Endothelial cell of umbilical vein (primary cell): ENCODE measurements at regions not wholly inside any gene's neighbourhood (a gene's known extent, or its start where the extent isn't known, plus 50 kb on each side); places are given as distances from the start of the nearest gene placed in this dataset.

Experiments
- BruUV-seq: library from RNA; stranded (reverse); fragments of 400-500 nt; replicated peaks from 2 replicates; lab custom pipeline; 2021; lab: Mats Ljungman, UMichigan
- CTCF ChIA-PET: fragments of 300-600, 350-600 bp; sonication (Branson Sonifier 250); formaldehyde crosslinking; loops from one replicate; lab custom pipeline; 2021; ENCODE audit warnings: antibody characterized with exemption, inconsistent platforms; lab: Charles Lee
- POLR2A ChIA-PET: fragments of 300-600, 350-600 bp; sonication (Branson Sonifier 250); formaldehyde crosslinking; loops from one replicate; lab custom pipeline; 2021; ENCODE audit warnings: antibody characterized with exemption, inconsistent platforms; lab: Charles Lee
- DNase-seq: peaks from one replicate; pipeline ENCODE4 v3.0.0-alpha.2; 2011; ENCODE audit warnings: low read depth, low spot score
- FAIRE-seq: peaks from 2 replicates; lab custom pipeline; 2011; peaks lifted over from hg19 to GRCh38; lab: Jason Lieb, UNC
- H2AFZ ChIP-seq: 2 replicates; pipeline ENCODE4 v1.6.0; 2012; ENCODE audit warnings: low read depth, low read length, control low read depth, inconsistent platforms
- H3K27ac ChIP-seq: 2 replicates; pipeline ENCODE4 v1.5.1; 2011; ENCODE audit warnings: low read depth, mild to moderate bottlenecking, control low read depth, low read length, moderate library complexity; ENCODE audit not compliant: insufficient read depth
- H3K27me3 ChIP-seq, 2 experiments: 2 replicates each; pipeline versions ENCODE4 v1.6.0 to v1.6.1; 2011; ENCODE audit warnings: low read length in 2 of 2, mixed read lengths in 1 of 2; ENCODE audit not compliant: control insufficient read depth in 2 of 2, insufficient read depth in 2 of 2
- H3K36me3 ChIP-seq, 2 experiments: 2 replicates in 1 of 2; 3 replicates in 1 of 2; pipeline ENCODE4 v1.5.1; 2011; ENCODE audit warnings: low read length in 2 of 2, mild to moderate bottlenecking in 1 of 2, moderate library complexity in 1 of 2; ENCODE audit not compliant: control insufficient read depth in 2 of 2, insufficient read depth in 2 of 2; ENCODE audit errors: extremely low read depth in 1 of 2
- H3K4me1 ChIP-seq: 3 replicates; pipeline ENCODE4 v1.5.1; 2011; ENCODE audit warnings: mild to moderate bottlenecking, low read length; ENCODE audit not compliant: control insufficient read depth, insufficient read depth; ENCODE audit errors: extremely low read depth
- H3K4me2 ChIP-seq: 2 replicates; pipeline ENCODE4 v1.6.1; 2011; ENCODE audit warnings: low read length, control low read depth, mixed read lengths; ENCODE audit not compliant: insufficient read depth
- H3K4me3 ChIP-seq, 3 experiments: fragments of 200-600 bp in 1 of 3; sonication (generic), shearing (Covaris generic) in 1 of 3; replicated peaks in 1 of 3; 2 replicates each; pipeline ENCODE4 v1.5.1; 2011 to 2016; ENCODE audit warnings: control low read depth in 3 of 3, low read length in 3 of 3, mild to moderate bottlenecking in 2 of 3, inconsistent platforms in 1 of 3, low read depth in 1 of 3, moderate library complexity in 1 of 3; ENCODE audit not compliant: insufficient read depth in 1 of 3
- H3K79me2 ChIP-seq: 2 replicates; pipeline ENCODE4 v1.6.0; 2012; ENCODE audit warnings: low read length, inconsistent platforms; ENCODE audit not compliant: control insufficient read depth, insufficient read depth
- H3K9ac ChIP-seq: replicated peaks from 2 replicates; pipeline ENCODE3; 2011; ENCODE audit warnings: low read length, control low read depth; ENCODE audit not compliant: insufficient read depth; ENCODE audit errors: extremely low read depth
- H3K9me1 ChIP-seq: replicated peaks from 3 replicates; pipeline ENCODE4 v1.6.0; 2011; ENCODE audit warnings: mild to moderate bottlenecking, low read length; ENCODE audit not compliant: control insufficient read depth, insufficient read depth; ENCODE audit errors: extremely low read depth
- H3K9me3 ChIP-seq: replicated peaks from 2 replicates; pipeline ENCODE4 v1.5.1; 2012; ENCODE audit warnings: low read length, inconsistent platforms; ENCODE audit not compliant: control insufficient read depth, insufficient read depth
- H4K20me1 ChIP-seq: replicated peaks from 2 replicates; pipeline ENCODE3; 2011; ENCODE audit warnings: mild to moderate bottlenecking, low read length; ENCODE audit not compliant: control insufficient read depth, insufficient read depth; ENCODE audit errors: extremely low read depth
- EZH2 ChIP-seq: IDR thresholded peaks from 2 replicates; pipeline ENCODE4 v1.6.1; 2012; ENCODE audit warnings: borderline replicate concordance, low read depth, mild to moderate bottlenecking, moderate library complexity, low read length, inconsistent platforms; ENCODE audit not compliant: severe bottlenecking
- FOS ChIP-seq: IDR thresholded peaks from 2 replicates; pipeline ENCODE4 v1.6.1; 2011; ENCODE audit warnings: mild to moderate bottlenecking, low read length, moderate library complexity, borderline replicate concordance; ENCODE audit not compliant: insufficient read depth
- GATA2 ChIP-seq: IDR thresholded peaks from 2 replicates; pipeline ENCODE4 v1.7.0; 2011; ENCODE audit warnings: low read depth, mild to moderate bottlenecking, moderate library complexity, mixed read lengths, low read length; ENCODE audit not compliant: insufficient read length, insufficient read depth
- JUN ChIP-seq: IDR thresholded peaks from 2 replicates; pipeline ENCODE4 v1.6.1; 2011; ENCODE audit warnings: borderline replicate concordance, low read depth; ENCODE audit not compliant: insufficient read length, insufficient read depth
- MYC ChIP-seq: IDR thresholded peaks from one replicate; pipeline ENCODE4 v1.6.1; 2011; ENCODE audit warnings: mild to moderate bottlenecking, low read depth, low read length
- POLR2A ChIP-seq: IDR thresholded peaks from 2 replicates; pipeline ENCODE4 v1.6.1; 2012; ENCODE audit warnings: low read depth, mild to moderate bottlenecking, control low read depth, low read length
- POLR2AphosphoS5 ChIP-seq: IDR thresholded peaks from 2 replicates; pipeline ENCODE4 v1.6.1; 2012; ENCODE audit warnings: low read depth, mild to moderate bottlenecking, control low read depth, low read length, moderate library complexity; ENCODE audit not compliant: insufficient read depth
- dilution Hi-C: fragments of 300-500 bp; cut with MboI; formaldehyde crosslinking; loops from one replicate; pipeline ENCODE4 v1.15.0; 2019; ENCODE audit warnings: low sequenced_read_pairs; ENCODE audit not compliant: extremely low pct_ligation_motif_present
- intact Hi-C: fragments of 100-400 bp; cut with micrococcal nuclease; formaldehyde crosslinking; loops from one replicate; pipeline ENCODE4 v1.10.0; 2022
- TF ChIP-seq, protein P1 (sequence below), 2 donors: IDR thresholded peaks; 1 replicate in 1 of 2; 2 replicates in 1 of 2; pipeline ENCODE4 v1.5.1; 2011; ENCODE audit warnings: low read length in 2 of 2, mild to moderate bottlenecking in 2 of 2, moderate library complexity in 2 of 2, control low read depth in 1 of 2, inconsistent platforms in 1 of 2, low read depth in 1 of 2; ENCODE audit not compliant: insufficient read depth in 1 of 2; ENCODE audit errors: extremely low read depth in 1 of 2
- TF ChIP-seq, protein P2 (sequence below): IDR thresholded peaks from 2 replicates; pipeline ENCODE4 v1.6.1; 2011; ENCODE audit not compliant: insufficient read depth, insufficient read length

DNA sequence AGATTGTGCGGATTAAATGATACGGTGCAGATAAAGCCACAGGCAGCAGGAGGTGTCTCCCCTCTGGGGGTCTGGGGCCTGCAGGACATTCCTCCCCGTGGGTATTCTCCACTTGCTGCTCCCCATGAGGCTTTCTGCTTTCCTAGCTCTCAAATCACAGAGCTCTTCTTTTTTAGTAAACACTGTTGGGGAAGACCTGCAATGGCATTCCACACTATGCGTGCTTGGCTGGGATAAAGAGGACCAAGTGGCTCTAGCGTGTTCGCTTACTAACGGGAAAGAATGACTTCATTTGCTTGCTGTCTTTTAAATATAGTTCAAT, 146.5 kb downstream of the DDX1 start:
- Histone ChIP-seq H3K4me2 (no peak overlapping the region), H3K9me3 (no peaks in the 10 kb centered on the region), H3K9me1 (no peaks in the 10 kb centered on the region), H3K9ac (no peak overlapping the region), H3K4me1 (peaks cover 10% of the 10 kb centered on the region), H3K27ac (no peak overlapping the region), H2AFZ (no peak overlapping the region), H4K20me1 (no peaks in the 10 kb centered on the region), H3K4me3 (no peak overlapping the region), H3K27me3 (no peaks in the 10 kb centered on the region), H3K36me3 (no peaks in the 10 kb centered on the region), H3K79me2 (no peaks in the 10 kb centered on the region)
- BruUV-seq = no TSS peak
- intact Hi-C loops (loop anchor here (10.0 kb wide), 1 partner anchor 867 kb away; no protein-coding TSS in a partner anchor), dilution Hi-C loops (no loop called here)
- ChIA-PET CTCF (interaction anchor here (1.4 kb wide), 1 partner anchor 11 kb away, joined by 3 read pairs; no protein-coding TSS in a partner anchor), POLR2A (no interaction called here)
- DNase-seq = no peak
- TF ChIP-seq, protein P1, sequence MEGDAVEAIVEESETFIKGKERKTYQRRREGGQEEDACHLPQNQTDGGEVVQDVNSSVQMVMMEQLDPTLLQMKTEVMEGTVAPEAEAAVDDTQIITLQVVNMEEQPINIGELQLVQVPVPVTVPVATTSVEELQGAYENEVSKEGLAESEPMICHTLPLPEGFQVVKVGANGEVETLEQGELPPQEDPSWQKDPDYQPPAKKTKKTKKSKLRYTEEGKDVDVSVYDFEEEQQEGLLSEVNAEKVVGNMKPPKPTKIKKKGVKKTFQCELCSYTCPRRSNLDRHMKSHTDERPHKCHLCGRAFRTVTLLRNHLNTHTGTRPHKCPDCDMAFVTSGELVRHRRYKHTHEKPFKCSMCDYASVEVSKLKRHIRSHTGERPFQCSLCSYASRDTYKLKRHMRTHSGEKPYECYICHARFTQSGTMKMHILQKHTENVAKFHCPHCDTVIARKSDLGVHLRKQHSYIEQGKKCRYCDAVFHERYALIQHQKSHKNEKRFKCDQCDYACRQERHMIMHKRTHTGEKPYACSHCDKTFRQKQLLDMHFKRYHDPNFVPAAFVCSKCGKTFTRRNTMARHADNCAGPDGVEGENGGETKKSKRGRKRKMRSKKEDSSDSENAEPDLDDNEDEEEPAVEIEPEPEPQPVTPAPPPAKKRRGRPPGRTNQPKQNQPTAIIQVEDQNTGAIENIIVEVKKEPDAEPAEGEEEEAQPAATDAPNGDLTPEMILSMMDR (IDR thresholded peaks at IDR 0.05; ENCODE audit: extremely low read depth in 1 of 2, insufficient read depth in 1 of 2, low read depth in 1 of 2, low read length in 2 of 2) = no peak
- TF ChIP-seq JUN (no peak), EZH2 (no peak), POLR2A (no peak), GATA2 (no peak)
- FAIRE-seq = no peak

DNA sequence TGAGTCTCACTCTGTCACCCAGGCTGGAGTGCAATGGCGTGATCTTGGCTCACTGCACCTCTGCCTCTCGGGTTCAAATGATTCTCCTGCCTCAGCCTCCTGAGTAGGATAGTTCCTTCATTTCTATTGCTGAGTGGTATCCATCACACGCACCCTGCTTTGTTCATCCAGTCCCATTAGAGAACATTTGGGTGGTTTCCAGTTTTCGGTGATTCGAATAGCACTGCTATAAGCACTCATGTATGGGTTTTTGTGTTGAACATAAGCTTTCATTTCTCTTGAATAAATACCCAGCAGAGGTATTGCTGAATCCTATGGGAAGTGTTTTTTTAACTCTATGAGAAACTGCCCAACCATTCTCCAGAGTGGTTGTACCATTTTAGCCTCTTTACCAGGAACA, 147.3 kb downstream of the DDX1 start:
- H4K20me1 ChIP-seq = no peaks in the 10 kb centered on the region
- H3K4me3 ChIP-seq = no peak overlapping the region
- no peaks in the 10 kb centered on the region for H3K9me1 ChIP-seq
- intact Hi-C loops (loop anchor here (10.0 kb wide), 1 partner anchor 866 kb away; no protein-coding TSS in a partner anchor), dilution Hi-C loops (no loop called here)
- no peaks in the 10 kb centered on the region for H3K27me3 ChIP-seq
- H3K4me1 ChIP-seq = peaks cover 3% of the 10 kb centered on the region
- no peaks in the 10 kb centered on the region for H3K79me2 ChIP-seq
- H3K4me2 ChIP-seq = no peak overlapping the region
- ChIA-PET POLR2A (no interaction called here), CTCF (no interaction called here)
- H3K9me3 ChIP-seq = no peaks in the 10 kb centered on the region
- H3K9ac ChIP-seq = no peak overlapping the region
- FAIRE-seq (no peak), DNase-seq (no peak)
- no peaks in the 10 kb centered on the region for H3K36me3 ChIP-seq
- TF ChIP-seq GATA2 (no peak), FOS (no peak), POLR2AphosphoS5 (no peak), MYC (no peak), JUN (no peak), EZH2 (no peak), POLR2A (no peak)
- TF ChIP-seq, protein P1 (IDR thresholded peaks at IDR 0.05; ENCODE audit: extremely low read depth in 1 of 2, insufficient read depth in 1 of 2, low read depth in 1 of 2, low read length in 2 of 2) = no peak
- TF ChIP-seq, protein P2, sequence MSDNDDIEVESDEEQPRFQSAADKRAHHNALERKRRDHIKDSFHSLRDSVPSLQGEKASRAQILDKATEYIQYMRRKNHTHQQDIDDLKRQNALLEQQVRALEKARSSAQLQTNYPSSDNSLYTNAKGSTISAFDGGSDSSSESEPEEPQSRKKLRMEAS = no peak
- BruUV-seq = no TSS peak
- no peak overlapping the region for H2AFZ ChIP-seq
- H3K27ac ChIP-seq = no peak overlapping the region
